NCI-H2171 (cell line): ENCODE measurements at regions not wholly inside any gene's neighbourhood (a gene's known extent, or its start where the extent isn't known, plus 50 kb on each side); places are given as distances from the start of the nearest gene placed in this dataset.

ENCODE experiments used
- DNase-seq: peaks from one replicate; lab custom pipeline; 2025; lab: John Stamatoyannopoulos, UW

- DNase-seq: no peak
Measured at GRCh38 chr10:47230957-47231356, 69.0 kb upstream of the GDF10 start.

- DNase-seq: no peak
Measured at GRCh38 chr10:47231414-47231813, 68.6 kb upstream of the GDF10 start.

- DNase-seq: no peak
Measured at GRCh38 chr10:47233631-47234030, 66.4 kb upstream of the GDF10 start.

GRCh38 chr10:47235484-47235883 lies 64.5 kb upstream of the GDF10 start:
- no peak for DNase-seq

GRCh38 chr10:47237316-47238260 lies 62.4 kb upstream of the GDF10 start:
- DNase-seq: no peak

GRCh38 chr10:47238331-47239095 lies 61.5 kb upstream of the GDF10 start:
- no peak for DNase-seq

GRCh38 chr10:47239211-47239610 lies 60.8 kb upstream of the GDF10 start:
- no peak for DNase-seq

- DNase-seq: no peak
Measured at GRCh38 chr10:47240173-47240572, 59.8 kb upstream of the GDF10 start.

GRCh38 chr10:47241256-47241655 lies 58.7 kb upstream of the GDF10 start:
- no peak for DNase-seq

GRCh38 chr10:47241946-47242867 lies 57.8 kb upstream of the GDF10 start:
- no peak for DNase-seq

- no peak for DNase-seq
Measured at GRCh38 chr10:47243356-47243755, 56.6 kb upstream of the GDF10 start.

- no peak for DNase-seq
Measured at GRCh38 chr10:47243791-47244190, 56.2 kb upstream of the GDF10 start.

GRCh38 chr10:47244560-47245500 lies 55.2 kb upstream of the GDF10 start:
- DNase-seq: no peak

GRCh38 chr10:47245731-47246350 lies 54.2 kb upstream of the GDF10 start:
- DNase-seq: no peak

- no peak for DNase-seq
Measured at GRCh38 chr10:47246406-47247147, 53.4 kb upstream of the GDF10 start.

GRCh38 chr10:47247148-47248059 lies 52.6 kb upstream of the GDF10 start:
- no peak for DNase-seq

GRCh38 chr10:47248386-47249090 lies 51.5 kb upstream of the GDF10 start:
- no peak for DNase-seq

- no peak for DNase-seq
Measured at GRCh38 chr10:47249881-47250280, 50.1 kb upstream of the GDF10 start.
